Activated CD4-positive, alpha-beta T cell treated with anti-CD3 and anti-CD28 coated beads for 48 hours (primary cell): ENCODE measurements at regions not wholly inside any gene's neighbourhood (a gene's known extent, or its start where the extent isn't known, plus 50 kb on each side); places are given as distances from the start of the nearest gene placed in this dataset.

Experiments used
- DNase-seq: peaks from one replicate; pipeline ENCODE4 v3.0.0-alpha.2; 2020

- DNase-seq, result no peak
Observed at GRCh38 chr17:17419166-17419565, 57.6 kb upstream of the MED9 start.

GRCh38 chr17:17419631-17420030 is 57.2 kb upstream of the MED9 start:
- DNase-seq, result no peak

GRCh38 chr17:17420082-17420481 is 56.7 kb upstream of the MED9 start:
- DNase-seq, result no peak

GRCh38 chr17:17420561-17421269 is 56.1 kb upstream of the MED9 start:
- DNase-seq, result no peak

GRCh38 chr17:17421346-17422216 is 55.2 kb upstream of the MED9 start:
- DNase-seq, result no peak

GRCh38 chr17:17422217-17422610 is 54.6 kb upstream of the MED9 start:
- DNase-seq, result no peak

- no peak for DNase-seq
Observed at GRCh38 chr17:17422641-17423040, 54.2 kb upstream of the MED9 start.

GRCh38 chr17:17423656-17424055 is 53.1 kb upstream of the MED9 start:
- no peak for DNase-seq

- no peak for DNase-seq
Observed at GRCh38 chr17:17424552-17424951, 52.2 kb upstream of the MED9 start.

- no peak for DNase-seq
Observed at GRCh38 chr17:17425005-17425404, 51.8 kb upstream of the MED9 start.

GRCh38 chr17:17425591-17425990 is 51.2 kb upstream of the MED9 start:
- no peak for DNase-seq

- DNase-seq, result no peak
Observed at GRCh38 chr17:17426184-17426583, 50.6 kb upstream of the MED9 start.
